ENCODE measurements at regions not wholly inside any gene's neighbourhood (a gene's known extent, or its start where the extent isn't known, plus 50 kb on each side); places are given as distances from the start of the nearest gene placed in this dataset.

DNA sequence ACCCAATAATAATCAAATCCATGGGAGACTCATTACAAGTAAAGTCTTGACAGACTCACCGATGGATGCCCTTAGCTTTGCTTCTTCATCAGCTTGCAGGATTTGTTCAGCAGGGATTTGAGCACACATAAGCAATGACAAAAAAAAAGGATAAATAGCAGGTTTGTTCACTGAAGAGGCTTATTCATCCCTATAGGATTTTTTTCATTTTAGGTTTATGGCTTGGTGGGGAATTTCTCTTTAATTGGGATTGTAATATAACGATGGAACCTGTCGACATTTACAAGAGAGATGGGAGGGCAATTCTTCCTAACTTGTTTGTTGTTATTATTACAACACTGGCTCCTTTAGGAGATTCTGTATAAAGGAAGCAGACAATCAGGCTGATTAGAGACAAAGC is 649.1 kb upstream of the PLXNA2 start:
- H3K4me3 ChIP-seq (ENCODE audit: low read length in 2 of 2), result no peak overlapping the region
- no peaks in the 10 kb centered on the region for H3K36me3 ChIP-seq (ENCODE audit: control insufficient read depth in 2 of 2, insufficient read depth in 2 of 2, low read length in 2 of 2)
- H3K4me1 ChIP-seq (ENCODE audit: control insufficient read depth, insufficient read depth, low read length), result no peaks in the 10 kb centered on the region
- no peaks in the 10 kb centered on the region for H3K27me3 ChIP-seq (ENCODE audit: control insufficient read depth in 1 of 2, insufficient read depth in 2 of 2, low read length in 2 of 2)
- no peaks in the 10 kb centered on the region for H3K9me3 ChIP-seq (ENCODE audit: control insufficient read depth in 2 of 2, low read length in 2 of 2)
- no peak overlapping the region for H3K27ac ChIP-seq (ENCODE audit: low read length)
- H3K9ac ChIP-seq (ENCODE audit: low read length in 2 of 2), result no peak overlapping the region

DNA sequence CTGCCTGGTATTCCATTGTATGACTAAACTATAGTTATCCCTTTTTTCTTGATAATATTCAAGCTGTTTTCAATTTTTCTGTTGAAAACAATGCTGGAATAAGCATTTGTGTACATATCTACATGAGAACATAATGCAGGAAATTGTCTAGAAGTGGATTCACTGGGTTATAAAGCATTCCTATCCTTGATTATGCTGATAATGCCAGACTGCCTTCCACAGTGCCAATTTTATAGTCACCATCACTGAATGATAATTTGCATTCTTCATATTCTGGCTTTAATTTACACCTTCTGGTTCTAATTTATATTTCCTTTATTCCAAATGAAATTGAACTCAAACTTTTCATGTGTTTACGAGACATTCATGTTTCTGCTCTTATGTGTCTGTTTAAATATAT is 651.0 kb upstream of the PLXNA2 start:
- H3K27ac ChIP-seq (ENCODE audit: low read length), result no peak overlapping the region
- H3K9me3 ChIP-seq (ENCODE audit: control insufficient read depth in 2 of 2, low read length in 2 of 2), result no peaks in the 10 kb centered on the region
- no peak overlapping the region for H3K9ac ChIP-seq (ENCODE audit: low read length in 2 of 2)
- no peaks in the 10 kb centered on the region for H3K36me3 ChIP-seq (ENCODE audit: control insufficient read depth in 2 of 2, insufficient read depth in 2 of 2, low read length in 2 of 2)
- no peak overlapping the region for H3K4me3 ChIP-seq (ENCODE audit: low read length in 2 of 2)
- H3K27me3 ChIP-seq (ENCODE audit: control insufficient read depth in 1 of 2, insufficient read depth in 2 of 2, low read length in 2 of 2), result no peaks in the 10 kb centered on the region
- no peaks in the 10 kb centered on the region for H3K4me1 ChIP-seq (ENCODE audit: control insufficient read depth, insufficient read depth, low read length)

DNA sequence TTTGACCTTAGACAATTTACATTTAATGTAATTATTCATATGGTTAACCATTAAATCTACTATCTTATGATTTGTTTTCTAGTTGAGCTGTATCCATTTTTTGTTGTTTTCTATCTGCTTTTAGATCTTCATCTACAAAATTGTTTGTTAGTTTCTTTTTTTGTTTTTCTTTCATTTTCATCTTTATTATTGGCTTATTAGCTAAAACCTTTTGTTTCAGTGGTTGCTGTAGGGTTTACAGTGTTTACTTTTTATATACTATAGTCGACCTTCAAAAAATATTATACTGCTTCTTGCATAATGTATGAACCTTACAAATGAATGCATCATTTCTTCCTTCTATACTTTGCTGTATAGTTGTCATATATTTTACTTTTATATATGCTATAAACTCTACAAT is 651.6 kb upstream of the PLXNA2 start:
- Histone ChIP-seq H3K4me3 (ENCODE audit: low read length in 2 of 2) (no peak overlapping the region), H3K27ac (ENCODE audit: low read length) (no peak overlapping the region), H3K27me3 (ENCODE audit: control insufficient read depth in 1 of 2, insufficient read depth in 2 of 2, low read length in 2 of 2) (no peaks in the 10 kb centered on the region), H3K9ac (ENCODE audit: low read length in 2 of 2) (no peak overlapping the region), H3K36me3 (ENCODE audit: control insufficient read depth in 2 of 2, insufficient read depth in 2 of 2, low read length in 2 of 2) (no peaks in the 10 kb centered on the region), H3K4me1 (ENCODE audit: control insufficient read depth, insufficient read depth, low read length) (no peaks in the 10 kb centered on the region), H3K9me3 (ENCODE audit: control insufficient read depth in 2 of 2, low read length in 2 of 2) (no peaks in the 10 kb centered on the region)

DNA sequence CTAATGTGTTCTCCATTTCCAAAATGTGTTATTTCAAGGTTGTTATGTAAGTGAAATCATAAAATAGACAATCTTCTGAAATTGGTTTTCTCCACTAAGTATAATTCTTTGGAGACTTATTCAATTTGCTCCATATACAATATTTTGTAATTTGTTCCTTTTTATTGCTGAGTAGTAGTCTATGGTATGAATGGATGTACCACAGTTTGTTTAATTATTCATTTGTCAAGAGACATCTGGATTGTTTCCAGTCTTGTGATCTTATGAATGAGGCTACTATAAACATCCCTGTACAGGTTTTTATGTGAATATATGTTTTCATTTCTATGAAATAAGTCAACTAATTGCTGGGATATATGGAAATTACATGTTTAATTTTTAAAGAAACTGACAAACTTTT is 652.6 kb upstream of the PLXNA2 start:
- Histone ChIP-seq H3K4me1 (ENCODE audit: control insufficient read depth, insufficient read depth, low read length) (no peaks in the 10 kb centered on the region), H3K36me3 (ENCODE audit: control insufficient read depth in 2 of 2, insufficient read depth in 2 of 2, low read length in 2 of 2) (no peaks in the 10 kb centered on the region), H3K9me3 (ENCODE audit: control insufficient read depth in 2 of 2, low read length in 2 of 2) (no peaks in the 10 kb centered on the region), H3K4me3 (ENCODE audit: low read length in 2 of 2) (no peak overlapping the region), H3K27ac (ENCODE audit: low read length) (no peak overlapping the region), H3K27me3 (ENCODE audit: control insufficient read depth in 1 of 2, insufficient read depth in 2 of 2, low read length in 2 of 2) (no peaks in the 10 kb centered on the region), H3K9ac (ENCODE audit: low read length in 2 of 2) (no peak overlapping the region)

DNA sequence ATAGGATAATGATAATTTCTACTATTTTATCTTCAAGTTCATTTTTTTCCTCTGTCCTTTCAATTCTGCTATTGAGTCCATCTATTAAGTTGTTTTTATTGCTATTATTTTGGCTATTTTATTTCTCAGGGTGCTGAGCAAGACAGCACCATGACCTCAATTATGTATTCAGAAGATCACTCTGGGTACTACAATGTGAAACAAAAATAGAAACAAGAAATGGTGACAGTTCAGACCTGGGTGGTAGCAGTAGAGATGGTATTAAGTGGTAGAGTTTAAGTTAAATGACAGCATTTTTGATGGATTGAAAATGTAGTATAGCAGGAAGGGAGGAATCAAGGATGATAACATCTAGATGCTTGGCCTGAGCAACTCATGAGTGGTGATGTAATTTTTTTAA is 655.3 kb upstream of the PLXNA2 start:
- Histone ChIP-seq H3K9me3 (ENCODE audit: control insufficient read depth in 2 of 2, low read length in 2 of 2) (no peaks in the 10 kb centered on the region), H3K4me3 (ENCODE audit: low read length in 2 of 2) (no peak overlapping the region), H3K27ac (ENCODE audit: low read length) (no peak overlapping the region), H3K9ac (ENCODE audit: low read length in 2 of 2) (no peak overlapping the region), H3K36me3 (ENCODE audit: control insufficient read depth in 2 of 2, insufficient read depth in 2 of 2, low read length in 2 of 2) (no peaks in the 10 kb centered on the region), H3K27me3 (ENCODE audit: control insufficient read depth in 1 of 2, insufficient read depth in 2 of 2, low read length in 2 of 2) (no peaks in the 10 kb centered on the region), H3K4me1 (ENCODE audit: control insufficient read depth, insufficient read depth, low read length) (no peaks in the 10 kb centered on the region)

DNA sequence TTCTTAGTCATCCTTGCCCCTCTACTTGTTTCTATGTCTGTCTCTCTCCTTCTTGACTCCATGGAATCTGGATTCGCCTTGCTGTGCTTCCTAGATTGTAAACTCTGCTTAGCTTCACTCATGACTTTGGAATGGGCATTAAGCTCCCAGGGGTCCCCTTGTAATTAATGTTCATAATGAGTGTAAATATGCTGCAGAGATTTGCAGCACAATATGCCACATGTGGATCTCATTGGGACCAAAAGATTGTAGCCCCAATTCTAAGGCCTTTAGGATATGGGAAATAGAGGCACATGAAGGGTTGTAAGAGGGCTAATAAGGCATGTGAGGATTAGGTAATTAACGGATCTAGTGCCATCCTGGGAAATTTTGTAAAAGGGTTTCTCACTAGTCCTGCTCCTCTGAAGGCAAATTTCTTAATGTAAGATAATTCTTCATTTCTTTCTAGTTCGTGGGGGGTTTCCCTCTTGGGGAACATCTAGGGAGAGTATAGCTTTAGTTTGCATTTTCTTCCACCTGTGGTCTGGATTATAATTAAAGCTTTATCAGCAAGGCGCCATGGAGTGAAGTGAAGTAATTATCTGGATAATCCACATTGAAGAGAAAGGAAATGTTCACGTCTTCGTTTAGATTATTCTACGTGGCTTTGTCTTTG is 659.2 kb upstream of the PLXNA2 start:
- Histone ChIP-seq H3K27ac (ENCODE audit: low read length) (no peak overlapping the region), H3K4me3 (ENCODE audit: low read length in 2 of 2) (no peak overlapping the region), H3K9ac (ENCODE audit: low read length in 2 of 2) (no peak overlapping the region), H3K4me1 (ENCODE audit: control insufficient read depth, insufficient read depth, low read length) (no peaks in the 10 kb centered on the region), H3K9me3 (ENCODE audit: control insufficient read depth in 2 of 2, low read length in 2 of 2) (no peaks in the 10 kb centered on the region), H3K27me3 (ENCODE audit: control insufficient read depth in 1 of 2, insufficient read depth in 2 of 2, low read length in 2 of 2) (no peaks in the 10 kb centered on the region), H3K36me3 (ENCODE audit: control insufficient read depth in 2 of 2, insufficient read depth in 2 of 2, low read length in 2 of 2) (no peaks in the 10 kb centered on the region)

DNA sequence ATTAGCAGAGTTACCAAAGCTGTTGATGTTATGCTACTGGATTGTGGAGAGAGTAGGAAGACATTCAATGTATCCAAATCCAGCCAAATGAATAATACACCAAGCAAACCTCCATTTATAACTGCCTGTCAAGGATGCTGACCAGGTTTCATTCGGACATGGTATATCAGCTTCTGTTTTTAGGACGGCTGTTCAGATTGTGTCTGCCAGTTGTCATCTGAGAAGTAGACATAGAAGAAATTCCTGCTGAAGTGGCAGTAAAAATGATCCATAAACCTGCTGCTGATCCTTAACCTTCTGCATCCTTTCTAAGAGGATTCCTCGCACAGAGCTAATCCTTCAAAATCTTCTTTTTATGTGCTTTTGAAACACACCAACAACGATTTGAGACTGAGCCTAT is 663.6 kb upstream of the PLXNA2 start:
- H3K27me3 ChIP-seq (ENCODE audit: control insufficient read depth in 1 of 2, insufficient read depth in 2 of 2, low read length in 2 of 2), result no peaks in the 10 kb centered on the region
- H3K9ac ChIP-seq (ENCODE audit: low read length in 2 of 2), result no peak overlapping the region
- H3K9me3 ChIP-seq (ENCODE audit: control insufficient read depth in 2 of 2, low read length in 2 of 2), result no peaks in the 10 kb centered on the region
- no peak overlapping the region for H3K27ac ChIP-seq (ENCODE audit: low read length)
- H3K36me3 ChIP-seq (ENCODE audit: control insufficient read depth in 2 of 2, insufficient read depth in 2 of 2, low read length in 2 of 2), result no peaks in the 10 kb centered on the region
- H3K4me1 ChIP-seq (ENCODE audit: control insufficient read depth, insufficient read depth, low read length), result no peaks in the 10 kb centered on the region
- no peak overlapping the region for H3K4me3 ChIP-seq (ENCODE audit: low read length in 2 of 2)

DNA sequence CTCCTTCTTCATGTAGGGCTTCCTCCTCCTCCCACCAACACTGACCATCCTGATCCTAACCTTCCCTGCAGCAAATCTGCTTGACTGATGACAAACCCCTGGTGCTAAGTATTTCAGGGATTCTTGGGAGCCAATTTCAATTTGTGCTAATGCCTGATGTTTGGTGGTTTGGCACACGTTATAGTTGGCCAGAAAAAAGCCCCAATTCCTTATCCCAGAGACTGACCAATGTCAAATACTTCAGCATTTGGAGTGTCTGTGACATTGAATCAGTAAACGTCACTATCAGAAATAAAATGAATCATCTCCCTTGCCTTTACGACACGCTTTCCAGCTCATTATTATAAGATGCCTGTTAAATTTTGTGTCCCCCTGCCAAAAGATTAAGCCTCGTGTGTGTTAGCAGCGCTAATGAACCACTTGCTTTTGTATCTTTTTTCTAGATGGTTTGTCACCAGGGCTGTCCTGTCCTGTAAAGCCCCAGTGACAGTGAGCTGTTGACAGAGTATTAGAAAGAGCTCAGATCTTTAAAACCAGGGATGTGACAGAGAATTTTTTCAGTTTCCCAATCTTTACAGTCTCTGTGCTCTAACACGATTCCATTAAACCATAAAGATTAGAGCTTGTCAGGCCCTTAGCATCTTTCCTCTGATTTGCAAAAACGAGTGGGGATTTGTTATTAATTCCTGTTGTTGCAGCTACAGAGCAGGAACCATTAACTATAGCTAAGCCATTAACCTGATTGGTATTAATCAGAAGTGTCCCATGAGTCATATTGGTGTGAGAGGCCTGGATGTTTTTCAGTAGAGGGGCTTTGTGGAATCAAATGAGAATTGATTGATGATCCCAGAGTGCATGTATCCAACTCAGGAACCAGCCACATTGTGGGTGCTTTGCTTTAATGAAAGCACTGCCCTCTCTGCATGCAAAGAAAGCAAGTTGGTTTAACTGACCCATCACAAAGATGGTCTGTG is 665.1 kb upstream of the PLXNA2 start:
- no peaks in the 10 kb centered on the region for H3K9me3 ChIP-seq (ENCODE audit: control insufficient read depth in 2 of 2, low read length in 2 of 2)
- no peak overlapping the region for H3K4me3 ChIP-seq (ENCODE audit: low read length in 2 of 2)
- no peak overlapping the region for H3K9ac ChIP-seq (ENCODE audit: low read length in 2 of 2)
- H3K27me3 ChIP-seq (ENCODE audit: control insufficient read depth in 1 of 2, insufficient read depth in 2 of 2, low read length in 2 of 2), result no peaks in the 10 kb centered on the region
- no peak overlapping the region for H3K27ac ChIP-seq (ENCODE audit: low read length)
- H3K4me1 ChIP-seq (ENCODE audit: control insufficient read depth, insufficient read depth, low read length), result no peaks in the 10 kb centered on the region
- no peaks in the 10 kb centered on the region for H3K36me3 ChIP-seq (ENCODE audit: control insufficient read depth in 2 of 2, insufficient read depth in 2 of 2, low read length in 2 of 2)

DNA sequence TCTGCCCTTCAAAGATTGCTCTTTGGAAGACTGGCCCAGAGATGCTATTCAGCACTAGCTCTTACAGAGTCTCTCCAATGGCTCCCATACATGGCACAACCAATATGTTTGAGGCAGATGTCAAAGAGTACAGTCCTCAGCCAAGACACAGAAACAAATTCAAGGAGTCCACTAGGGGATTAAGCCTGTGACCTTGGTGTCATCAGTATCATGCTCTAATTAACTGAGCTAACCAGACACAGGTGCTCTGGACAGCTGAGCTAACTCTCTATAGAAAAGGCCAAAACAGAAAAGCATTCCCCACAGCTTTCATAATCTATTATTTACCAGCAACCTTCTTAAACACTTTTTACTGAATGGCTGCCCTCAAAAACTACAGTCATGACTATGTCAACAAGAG is 666.0 kb upstream of the PLXNA2 start:
- H3K9ac ChIP-seq (ENCODE audit: low read length in 2 of 2), result no peak overlapping the region

DNA sequence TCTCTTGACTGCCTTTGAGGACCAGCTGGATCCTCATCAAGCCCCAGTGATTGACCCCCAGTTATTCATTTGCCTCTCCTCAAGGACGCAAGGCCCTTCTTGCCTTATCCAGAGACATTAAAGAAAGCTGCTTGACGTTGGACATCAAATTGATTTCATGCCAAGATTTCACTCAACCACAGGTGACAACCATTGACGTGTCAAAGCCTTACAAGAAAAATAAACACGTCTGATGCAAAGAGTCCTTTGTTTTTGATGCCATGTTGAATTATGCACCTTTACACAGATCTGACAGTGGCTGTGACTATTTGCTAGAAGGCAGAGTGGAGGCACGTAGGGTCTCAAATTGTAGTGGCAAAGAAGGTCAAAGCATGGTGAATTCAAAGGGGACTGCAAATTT is 666.2 kb upstream of the CAMK1G start:
- H3K9me3 ChIP-seq (ENCODE audit: control insufficient read depth in 2 of 2, low read length in 2 of 2), result no peaks in the 10 kb centered on the region
- no peak overlapping the region for H3K27ac ChIP-seq (ENCODE audit: low read length)
- no peaks in the 10 kb centered on the region for H3K27me3 ChIP-seq (ENCODE audit: control insufficient read depth in 1 of 2, insufficient read depth in 2 of 2, low read length in 2 of 2)
- no peaks in the 10 kb centered on the region for H3K36me3 ChIP-seq (ENCODE audit: control insufficient read depth in 2 of 2, insufficient read depth in 2 of 2, low read length in 2 of 2)
- H3K9ac ChIP-seq (ENCODE audit: low read length in 2 of 2), result no peak overlapping the region
- H3K4me3 ChIP-seq (ENCODE audit: low read length in 2 of 2), result no peak overlapping the region
- no peaks in the 10 kb centered on the region for H3K4me1 ChIP-seq (ENCODE audit: control insufficient read depth, insufficient read depth, low read length)

More for the DNA sequence above, 666.0 kb upstream of the PLXNA2 start:
- Histone ChIP-seq H3K36me3 (ENCODE audit: control insufficient read depth in 2 of 2, insufficient read depth in 2 of 2, low read length in 2 of 2) (no peaks in the 10 kb centered on the region), H3K4me3 (ENCODE audit: low read length in 2 of 2) (no peak overlapping the region), H3K27ac (ENCODE audit: low read length) (no peak overlapping the region), H3K4me1 (ENCODE audit: control insufficient read depth, insufficient read depth, low read length) (no peaks in the 10 kb centered on the region), H3K9me3 (ENCODE audit: control insufficient read depth in 2 of 2, low read length in 2 of 2) (no peaks in the 10 kb centered on the region), H3K27me3 (ENCODE audit: control insufficient read depth in 1 of 2, insufficient read depth in 2 of 2, low read length in 2 of 2) (no peaks in the 10 kb centered on the region)

DNA sequence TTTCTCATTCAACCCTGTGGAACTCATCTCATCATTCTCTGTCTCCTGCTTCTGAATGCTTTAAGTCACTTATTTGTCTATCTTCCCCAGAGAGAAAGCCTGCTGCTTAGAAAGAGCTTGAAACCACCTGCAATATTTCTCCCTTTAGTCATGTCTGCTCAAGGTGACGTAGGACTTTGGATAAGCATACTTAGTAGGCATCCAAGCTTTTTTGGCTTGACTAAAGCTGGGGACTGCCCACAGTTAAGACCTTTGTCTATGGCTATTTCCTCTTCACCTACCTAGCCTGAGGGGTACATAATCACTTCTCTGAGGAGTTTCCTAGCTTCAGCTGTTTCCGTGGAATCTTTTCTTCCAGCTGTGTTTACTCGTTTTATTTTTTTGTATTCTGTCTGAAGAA is 665.8 kb upstream of the CAMK1G start:
- Histone ChIP-seq H3K4me1 (ENCODE audit: control insufficient read depth, insufficient read depth, low read length) (no peaks in the 10 kb centered on the region), H3K9ac (ENCODE audit: low read length in 2 of 2) (no peak overlapping the region), H3K27ac (ENCODE audit: low read length) (no peak overlapping the region), H3K9me3 (ENCODE audit: control insufficient read depth in 2 of 2, low read length in 2 of 2) (no peaks in the 10 kb centered on the region), H3K4me3 (ENCODE audit: low read length in 2 of 2) (no peak overlapping the region), H3K36me3 (ENCODE audit: control insufficient read depth in 2 of 2, insufficient read depth in 2 of 2, low read length in 2 of 2) (no peaks in the 10 kb centered on the region), H3K27me3 (ENCODE audit: control insufficient read depth in 1 of 2, insufficient read depth in 2 of 2, low read length in 2 of 2) (no peaks in the 10 kb centered on the region)

Measured in stomach smooth muscle (tissue), 2 donors.